Ascending aorta (tissue), 2 donors: ENCODE measurements at regions not wholly inside any gene's neighbourhood (a gene's known extent, or its start where the extent isn't known, plus 50 kb on each side); places are given as distances from the start of the nearest gene placed in this dataset.

Experiments
- DNase-seq, 2 donors: peaks; one replicate each; pipeline ENCODE4 v3.0.0-alpha.2; 2019; ENCODE audit warnings: low spot score in 2 of 2
- H3K27ac ChIP-seq, 2 donors: fragments of 200-600 bp; sonication (generic); one replicate each; pipeline ENCODE4 v1.5.1; 2016 to 2017; ENCODE audit warnings: mild to moderate bottlenecking in 1 of 2
- H3K27me3 ChIP-seq: fragments of 200-600 bp; sonication (generic); one replicate; pipeline ENCODE4 v1.5.1; 2017
- H3K36me3 ChIP-seq, 2 donors: fragments of 200-600 bp; sonication (generic); one replicate each; pipeline ENCODE4 v1.5.1; 2016
- H3K4me1 ChIP-seq, 2 donors: fragments of 200-600 bp; sonication (generic); one replicate each; pipeline ENCODE4 v1.5.1; 2016 to 2017; ENCODE audit warnings: mild to moderate bottlenecking in 1 of 2
- H3K4me3 ChIP-seq, 2 donors: fragments of 200-600 bp; sonication (generic); one replicate each; pipeline ENCODE4 v1.5.1; 2016 to 2017; ENCODE audit warnings: mild to moderate bottlenecking in 1 of 2
- H3K9me3 ChIP-seq, 2 donors: fragments of 200-600 bp; sonication (generic); one replicate each; pipeline ENCODE4 v1.5.1; 2016
- CTCF ChIP-seq, 3 experiments: fragments of 200-600 bp in 2 of 3; fragments of 450-650 bp in 1 of 3; sonication (generic) in 2 of 3; IDR thresholded peaks; one replicate each; pipeline ENCODE4 v1.5.1; 2016 to 2019; ENCODE audit warnings: antibody characterized with exemption in 3 of 3, mild to moderate bottlenecking in 1 of 3, moderate library complexity in 1 of 3
- intact Hi-C: fragments of 100-400 bp; cut with DNase I; formaldehyde crosslinking; loops from one replicate; pipeline ENCODE4 v1.15.1; 2023

GRCh38 chr5:163653526-163653925, 148.1 kb downstream of the MAT2B start:
- no peaks in the 10 kb centered on the region for H3K4me1 ChIP-seq

DNA sequence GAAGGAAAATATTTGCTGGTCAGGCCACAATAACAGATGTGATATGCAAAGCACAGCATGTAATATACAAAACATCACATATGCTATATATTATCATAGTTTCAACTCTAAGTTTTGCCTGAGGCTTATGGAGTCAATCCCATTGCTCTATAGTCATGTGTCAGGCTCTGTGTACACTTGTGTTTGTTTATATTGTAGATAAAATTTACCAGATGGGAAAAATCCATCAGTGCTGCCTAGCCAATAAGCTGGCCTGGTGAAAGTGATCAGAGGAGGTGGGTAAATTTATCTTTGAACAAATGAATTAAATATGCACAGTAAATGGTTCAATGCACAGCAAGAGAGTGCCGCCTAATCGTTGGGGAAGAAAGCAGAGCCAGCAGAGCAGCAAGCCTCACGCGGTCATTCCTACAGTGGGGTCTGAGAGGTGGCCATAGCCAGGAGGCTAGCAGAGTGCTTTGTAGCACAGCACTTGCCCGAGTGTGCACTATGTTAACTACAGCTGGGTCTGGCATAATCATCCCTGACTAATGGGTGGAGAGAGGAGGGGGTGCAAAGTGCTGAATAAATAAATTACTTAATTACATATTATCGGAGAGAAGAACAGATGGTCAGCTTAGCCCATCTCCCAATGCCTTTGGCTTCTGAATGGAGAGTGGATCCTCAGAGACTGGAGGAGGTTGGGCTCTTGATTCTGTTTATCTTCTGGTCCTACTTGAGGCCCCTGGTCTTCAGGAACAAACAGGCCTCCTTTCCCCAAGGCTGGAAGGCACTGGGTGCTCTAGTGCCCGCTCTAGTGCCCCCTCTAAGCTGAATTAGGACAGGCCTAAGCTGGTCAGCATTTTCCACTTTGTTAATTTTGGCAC, 153.5 kb downstream of the MAT2B start:
- Histone ChIP-seq H3K36me3 (no peaks in the 10 kb centered on the region), H3K4me1 (no peaks in the 10 kb centered on the region), H3K9me3 (no peaks in the 10 kb centered on the region), H3K4me3 (no peak overlapping the region), H3K27me3 (no peaks in the 10 kb centered on the region), H3K27ac (no peak overlapping the region)
- intact Hi-C loops: no loop called here
- TF ChIP-seq CTCF (IDR thresholded peaks at IDR 0.05): no peak
- DNase-seq: no peak

More at GRCh38 chr5:163653526-163653925, 148.1 kb downstream of the MAT2B start:
- H3K36me3 ChIP-seq: no peaks in the 10 kb centered on the region
- H3K27ac ChIP-seq: no peak overlapping the region
- no peaks in the 10 kb centered on the region for H3K27me3 ChIP-seq
- no peak for TF ChIP-seq CTCF (IDR thresholded peaks at IDR 0.05)
- no peak for DNase-seq
- no peak overlapping the region for H3K4me3 ChIP-seq
- peaks cover 0 to 4% of the 10 kb centered on the region in 2 donors for H3K9me3 ChIP-seq
- intact Hi-C loops: no loop called here

DNA sequence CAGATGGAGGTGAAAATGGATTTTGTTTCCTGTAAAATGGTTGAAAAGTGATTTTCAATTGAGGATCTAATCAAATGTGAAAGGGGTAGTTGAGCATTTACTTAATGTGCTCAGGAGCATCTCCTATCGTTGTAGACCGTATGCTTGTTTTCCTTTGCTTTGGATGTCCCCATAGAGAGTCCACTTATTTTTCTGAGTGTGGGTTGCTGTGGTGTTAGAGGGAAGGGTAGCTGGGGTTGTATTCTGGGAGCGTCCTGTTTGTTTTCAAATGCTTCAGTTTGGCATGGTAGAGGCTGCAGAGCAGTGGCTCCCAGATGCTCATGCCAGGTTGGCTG, 154.1 kb downstream of the MAT2B start:
- H3K4me1 ChIP-seq: no peaks in the 10 kb centered on the region
- no peaks in the 10 kb centered on the region for H3K27me3 ChIP-seq
- no peak overlapping the region for H3K4me3 ChIP-seq
- H3K27ac ChIP-seq: no peak overlapping the region
- no peak for DNase-seq
- no peaks in the 10 kb centered on the region for H3K36me3 ChIP-seq
- intact Hi-C loops: no loop called here
- TF ChIP-seq CTCF (IDR thresholded peaks at IDR 0.05): no peak
- H3K9me3 ChIP-seq: no peaks in the 10 kb centered on the region

- intact Hi-C loops: no loop called here
- no peaks in the 10 kb centered on the region for H3K4me1 ChIP-seq
- no peaks in the 10 kb centered on the region for H3K27me3 ChIP-seq
- no peaks in the 10 kb centered on the region for H3K36me3 ChIP-seq
- no peaks in the 10 kb centered on the region for H3K9me3 ChIP-seq
- DNase-seq: no peak
- no peak for TF ChIP-seq CTCF (IDR thresholded peaks at IDR 0.05)
- no peak overlapping the region for H3K4me3 ChIP-seq
- no peak overlapping the region for H3K27ac ChIP-seq
These were observed 155.1 kb downstream of the MAT2B start for GRCh38 chr5:163660486-163660885.

GRCh38 chr5:163661360-163661759, 155.9 kb downstream of the MAT2B start:
- Histone ChIP-seq H3K4me3 (no peak overlapping the region), H3K4me1 (no peaks in the 10 kb centered on the region), H3K27me3 (no peaks in the 10 kb centered on the region), H3K36me3 (no peaks in the 10 kb centered on the region), H3K9me3 (no peaks in the 10 kb centered on the region), H3K27ac (no peak overlapping the region)
- intact Hi-C loops: no loop called here
- no peak for TF ChIP-seq CTCF (IDR thresholded peaks at IDR 0.05)
- no peak for DNase-seq
